HCT116 (cell line): ENCODE measurements at regions not wholly inside any gene's neighbourhood (a gene's known extent, or its start where the extent isn't known, plus 50 kb on each side); places are given as distances from the start of the nearest gene placed in this dataset.
A peak's percentile ranks its signal among the peaks of the same experiment; 100 is the strongest.

Source experiments
- ATAC-seq: fragments of 200-7000 bp; cut with Tn5 transposase; 2 replicates; pipeline ENCODE4 v1.9.1; 2020; ENCODE audit warnings: mild to moderate bottlenecking, moderate library complexity
- BruUV-seq: library from RNA; stranded (reverse); fragments of 400-500 nt; replicated peaks from 2 replicates; lab custom pipeline; 2021; lab: Mats Ljungman, UMichigan
- CTCF ChIA-PET: fragments of 300-600 bp; sonication (Branson Sonifier 250); formaldehyde crosslinking; loops from one replicate; lab custom pipeline; 2021; ENCODE audit warnings: antibody characterized with exemption; lab: Charles Lee
- POLR2A ChIA-PET: fragments of 300-600, 350-600 bp; sonication (Branson Sonifier 250); formaldehyde crosslinking; loops from one replicate; lab custom pipeline; 2021; ENCODE audit warnings: antibody characterized with exemption; lab: Charles Lee
- RAD21 ChIA-PET, 2 experiments: fragments of 300-600 bp; sonication (Branson Sonifier 250); formaldehyde crosslinking; loops; one replicate each; lab custom pipeline; 2023; ENCODE audit warnings: low total read pairs in 2 of 2; ENCODE audit not compliant: uncharacterized antibody in 2 of 2, unreplicated experiment in 2 of 2, low non-redundant PET in 1 of 2; lab: Charles Lee
- DNase-seq: peaks from one replicate; pipeline ENCODE4 v3.0.0-alpha.2; 2010; ENCODE audit warnings: low read depth, low spot score
- H2AFZ ChIP-seq: fragments of 200-600 bp; shearing (Covaris generic), sonication (generic); 2 replicates; pipeline ENCODE4 v1.6.1; 2017; ENCODE audit warnings: low read depth, mixed run types, mixed read lengths, antibody characterized with exemption, low read length; ENCODE audit not compliant: poor library complexity, severe bottlenecking
- H3K27ac ChIP-seq: 2 replicates; pipeline ENCODE4 v1.5.1; 2012; ENCODE audit warnings: low read depth, low read length
- H3K27me3 ChIP-seq: fragments of 200-600 bp; sonication (generic); 2 replicates; pipeline ENCODE4 v1.6.1; 2016; ENCODE audit warnings: mixed run types, low read length, mixed read lengths; ENCODE audit not compliant: insufficient read depth
- H3K36me3 ChIP-seq, 2 experiments: fragments of 200-500 bp in 1 of 2; fragments of 200-600 bp in 1 of 2; sonication (Bioruptor generic) in 1 of 2; sonication (generic) in 1 of 2; 2 replicates each; pipeline versions ENCODE4 v1.5.1 to v1.6.1; 2014 to 2016; ENCODE audit warnings: low read length in 2 of 2, inconsistent platforms in 1 of 2, mixed read lengths in 1 of 2, mixed run types in 1 of 2; ENCODE audit not compliant: insufficient read depth in 2 of 2, control insufficient read depth in 1 of 2
- H3K4me1 ChIP-seq, 2 experiments: fragments of 200-600 bp in 1 of 2; sonication (generic) in 1 of 2; 2 replicates each; pipeline versions ENCODE4 v1.5.1 to v1.6.1; 2012 to 2017; ENCODE audit warnings: low read length in 2 of 2, inconsistent platforms in 1 of 2, mild to moderate bottlenecking in 1 of 2, mixed read lengths in 1 of 2, mixed run types in 1 of 2, moderate library complexity in 1 of 2; ENCODE audit not compliant: insufficient read depth in 2 of 2, control insufficient read depth in 1 of 2
- H3K4me2 ChIP-seq: fragments of 200-600 bp; sonication (generic); 2 replicates; pipeline ENCODE4 v1.6.1; 2017; ENCODE audit warnings: mixed run types, low read length, mixed read lengths
- H3K4me3 ChIP-seq, 2 experiments: fragments of 200-600 bp in 1 of 2; sonication (generic) in 1 of 2; replicated peaks in 1 of 2; 2 replicates each; pipeline ENCODE4 v1.5.1; 2011 to 2016; ENCODE audit warnings: low read length in 2 of 2, control low read depth in 1 of 2, low read depth in 1 of 2, mild to moderate bottlenecking in 1 of 2, mixed read lengths in 1 of 2, mixed run types in 1 of 2
- H3K79me2 ChIP-seq: fragments of 200-600 bp; sonication (generic); 2 replicates; pipeline ENCODE4 v1.6.1; 2017; ENCODE audit warnings: mild to moderate bottlenecking, mixed run types, low read length, moderate library complexity, mixed read lengths; ENCODE audit not compliant: insufficient read depth
- H3K9ac ChIP-seq: fragments of 200-600 bp; sonication (generic); 2 replicates; pipeline ENCODE4 v1.6.1; 2016; ENCODE audit warnings: low read length, mixed read lengths
- H3K9me2 ChIP-seq: fragments of 200-600 bp; sonication (generic), shearing (Covaris generic); 2 replicates; pipeline ENCODE4 v1.6.1; 2017; ENCODE audit warnings: mixed run types, mild to moderate bottlenecking, moderate library complexity; ENCODE audit not compliant: insufficient read depth
- H3K9me3 ChIP-seq, 2 experiments: fragments of 200-500 bp in 1 of 2; fragments of 200-600 bp in 1 of 2; sonication (Bioruptor generic) in 1 of 2; sonication (generic) in 1 of 2; 2 replicates each; pipeline ENCODE4 v1.6.1; 2014 to 2017; ENCODE audit warnings: low read length in 2 of 2, mixed read lengths in 2 of 2, inconsistent platforms in 1 of 2, low read depth in 1 of 2, mild to moderate bottlenecking in 1 of 2, mixed run types in 1 of 2, moderate library complexity in 1 of 2; ENCODE audit not compliant: control insufficient read depth in 1 of 2, insufficient read depth in 1 of 2
- H4K20me1 ChIP-seq: fragments of 200-600 bp; sonication (generic), shearing (Covaris generic); 2 replicates; pipeline ENCODE4 v1.6.1; 2017; ENCODE audit warnings: mixed run types, mild to moderate bottlenecking, moderate library complexity; ENCODE audit not compliant: insufficient read depth
- CEBPB ChIP-seq: IDR thresholded peaks from 2 replicates; pipeline ENCODE4 v1.6.1; 2012; ENCODE audit warnings: low read depth
- EGR1 ChIP-seq: IDR thresholded peaks from 2 replicates; pipeline ENCODE4 v1.6.1; 2012; ENCODE audit warnings: low read depth
- SIN3A ChIP-seq: IDR thresholded peaks from 2 replicates; pipeline ENCODE4 v1.6.1; 2012; ENCODE audit warnings: low read depth
- YY1 ChIP-seq: IDR thresholded peaks from 2 replicates; pipeline ENCODE4 v1.6.1; 2011; ENCODE audit warnings: low read length, low read depth, moderate library complexity, mild to moderate bottlenecking; ENCODE audit not compliant: insufficient replicate concordance; ENCODE audit errors: extremely low read depth
- ZFX ChIP-seq: fragments of 450-650 bp; IDR thresholded peaks from 2 replicates; pipeline ENCODE4 v1.6.1; 2017
- ZNF274 ChIP-seq: fragments of 200-500 bp; sonication (Bioruptor generic); IDR thresholded peaks from 2 replicates; pipeline ENCODE4 v1.6.1; 2014; ENCODE audit warnings: mild to moderate bottlenecking, low read depth, low read length, inconsistent platforms
- intact Hi-C: fragments of 100-400 bp; cut with micrococcal nuclease; formaldehyde crosslinking; loops from 2 replicates; pipeline ENCODE4 v1.10.0; 2022
- TF ChIP-seq, protein P1 (sequence below), 3 experiments: fragments of 200-600 bp in 1 of 3; sonication (generic) in 1 of 3; IDR thresholded peaks in 2 of 3; conservative IDR thresholded peaks in 1 of 3; 2 replicates each; pipeline ENCODE4 v1.5.1; 2012 to 2017; ENCODE audit warnings: low read depth in 2 of 3, low read length in 2 of 3, antibody characterized with exemption in 1 of 3, borderline replicate concordance in 1 of 3, control low read depth in 1 of 3, mild to moderate bottlenecking in 1 of 3, mixed read lengths in 1 of 3, mixed run types in 1 of 3, moderate library complexity in 1 of 3; ENCODE audit not compliant: insufficient read depth in 1 of 3

DNA sequence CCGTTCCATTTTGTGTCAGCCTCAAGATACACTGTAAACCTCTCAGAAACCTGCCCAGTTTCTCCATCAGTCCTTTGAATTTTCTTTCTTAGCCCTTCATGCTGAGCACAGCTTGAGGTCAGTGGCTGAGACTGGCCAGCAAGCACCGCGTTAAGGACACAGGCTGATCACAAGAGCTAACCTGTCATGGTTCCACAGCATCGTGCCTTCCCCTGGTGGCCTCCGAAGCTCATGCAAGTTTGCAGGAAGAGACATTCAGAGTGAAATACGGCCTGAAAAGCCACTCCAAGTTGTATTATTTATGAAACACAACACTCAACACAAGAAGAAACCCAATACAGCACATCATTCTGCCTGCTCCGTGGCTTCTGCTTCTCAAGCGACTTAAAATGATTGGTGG lies 57.0 kb upstream of the PFKP start:
- H2AFZ ChIP-seq = no peak overlapping the region
- no peaks in the 10 kb centered on the region for H3K36me3 ChIP-seq
- no peak overlapping the region for H3K27ac ChIP-seq
- H3K9me2 ChIP-seq = no peaks in the 10 kb centered on the region
- no peaks in the 10 kb centered on the region for H3K4me1 ChIP-seq
- H3K79me2 ChIP-seq = no peaks in the 10 kb centered on the region
- TF ChIP-seq, protein P1, sequence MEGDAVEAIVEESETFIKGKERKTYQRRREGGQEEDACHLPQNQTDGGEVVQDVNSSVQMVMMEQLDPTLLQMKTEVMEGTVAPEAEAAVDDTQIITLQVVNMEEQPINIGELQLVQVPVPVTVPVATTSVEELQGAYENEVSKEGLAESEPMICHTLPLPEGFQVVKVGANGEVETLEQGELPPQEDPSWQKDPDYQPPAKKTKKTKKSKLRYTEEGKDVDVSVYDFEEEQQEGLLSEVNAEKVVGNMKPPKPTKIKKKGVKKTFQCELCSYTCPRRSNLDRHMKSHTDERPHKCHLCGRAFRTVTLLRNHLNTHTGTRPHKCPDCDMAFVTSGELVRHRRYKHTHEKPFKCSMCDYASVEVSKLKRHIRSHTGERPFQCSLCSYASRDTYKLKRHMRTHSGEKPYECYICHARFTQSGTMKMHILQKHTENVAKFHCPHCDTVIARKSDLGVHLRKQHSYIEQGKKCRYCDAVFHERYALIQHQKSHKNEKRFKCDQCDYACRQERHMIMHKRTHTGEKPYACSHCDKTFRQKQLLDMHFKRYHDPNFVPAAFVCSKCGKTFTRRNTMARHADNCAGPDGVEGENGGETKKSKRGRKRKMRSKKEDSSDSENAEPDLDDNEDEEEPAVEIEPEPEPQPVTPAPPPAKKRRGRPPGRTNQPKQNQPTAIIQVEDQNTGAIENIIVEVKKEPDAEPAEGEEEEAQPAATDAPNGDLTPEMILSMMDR (IDR thresholded peaks at IDR 0.05 in 2 of 3, conservative IDR thresholded peaks at IDR 0.05 in 1 of 3; ENCODE audit: borderline replicate concordance in 1 of 3, insufficient read depth in 1 of 3, low read depth in 2 of 3, low read length in 2 of 3) = 0 out of 6 replicates have a peak, but pooled peaks of 1 of the 3 experiments have one; percentile 8
- no peak for TF ChIP-seq SIN3A
- ATAC-seq (no peak), DNase-seq (no peak)
- no peak overlapping the region for H3K4me2 ChIP-seq
- RAD21 ChIA-PET = no interaction called here
- BruUV-seq = no TSS peak
- CTCF ChIA-PET = no interaction called here
- no peak overlapping the region for H3K4me3 ChIP-seq
- H3K27me3 ChIP-seq = peaks cover 74% of the 10 kb centered on the region
- intact Hi-C loops = no loop called here
- H3K9ac ChIP-seq = no peak overlapping the region
- no peaks in the 10 kb centered on the region for H3K9me3 ChIP-seq
- no peaks in the 10 kb centered on the region for H4K20me1 ChIP-seq
- POLR2A ChIA-PET = no interaction called here

DNA sequence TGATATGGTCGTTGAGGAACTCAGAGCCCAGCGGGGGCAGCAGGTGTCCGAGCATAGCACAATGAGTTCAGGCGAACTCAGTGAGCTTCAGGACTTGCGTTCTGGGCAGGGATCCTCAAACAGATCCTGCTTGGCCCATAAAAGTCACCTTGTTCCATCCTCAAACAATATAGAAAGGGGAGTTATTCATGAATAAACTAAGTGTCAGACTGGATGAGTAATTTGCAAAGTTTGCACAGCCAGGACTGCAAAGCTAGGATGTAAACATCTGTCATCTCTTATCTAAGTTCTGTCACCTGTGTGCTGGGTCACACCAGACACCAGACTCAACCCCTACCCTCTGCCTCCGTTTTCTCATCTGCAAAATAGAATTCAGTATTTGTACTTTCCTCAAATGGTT lies 58.0 kb upstream of the PFKP start:
- BruUV-seq = no TSS peak
- CTCF ChIA-PET = interaction anchor here (0.5 kb wide), 1 partner anchor 13 kb away, joined by 5 read pairs; no protein-coding TSS in a partner anchor
- ATAC-seq = no peak

More for the DNA sequence above, 58.0 kb upstream of the PFKP start:
- no peaks in the 10 kb centered on the region for H3K9me3 ChIP-seq
- H3K36me3 ChIP-seq = no peaks in the 10 kb centered on the region
- H3K27ac ChIP-seq = no peak overlapping the region
- H3K9me2 ChIP-seq = no peaks in the 10 kb centered on the region
- intact Hi-C loops = no loop called here
- H2AFZ ChIP-seq = no peak overlapping the region
- H3K4me3 ChIP-seq = no peak overlapping the region
- H3K9ac ChIP-seq = no peak overlapping the region
- H3K27me3 ChIP-seq = peaks cover 65% of the 10 kb centered on the region
- H3K4me2 ChIP-seq = no peak overlapping the region
- H3K79me2 ChIP-seq = no peaks in the 10 kb centered on the region
- ChIA-PET RAD21 (no interaction called here), POLR2A (no interaction called here)
- DNase-seq = no peak
- no peaks in the 10 kb centered on the region for H4K20me1 ChIP-seq
- no peaks in the 10 kb centered on the region for H3K4me1 ChIP-seq
- TF ChIP-seq, protein P1 (IDR thresholded peaks at IDR 0.05 in 2 of 3, conservative IDR thresholded peaks at IDR 0.05 in 1 of 3; ENCODE audit: borderline replicate concordance in 1 of 3, insufficient read depth in 1 of 3, low read depth in 2 of 3, low read length in 2 of 3) = no peak
- no peak for TF ChIP-seq CEBPB
- TF ChIP-seq ZNF274 = no peak
- no peak for TF ChIP-seq ZFX
- no peak for TF ChIP-seq YY1
- TF ChIP-seq EGR1 = no peak
